ENCODE measurements at regions not wholly inside any gene's neighbourhood (a gene's known extent, or its start where the extent isn't known, plus 50 kb on each side); places are given as distances from the start of the nearest gene placed in this dataset.

DNA sequence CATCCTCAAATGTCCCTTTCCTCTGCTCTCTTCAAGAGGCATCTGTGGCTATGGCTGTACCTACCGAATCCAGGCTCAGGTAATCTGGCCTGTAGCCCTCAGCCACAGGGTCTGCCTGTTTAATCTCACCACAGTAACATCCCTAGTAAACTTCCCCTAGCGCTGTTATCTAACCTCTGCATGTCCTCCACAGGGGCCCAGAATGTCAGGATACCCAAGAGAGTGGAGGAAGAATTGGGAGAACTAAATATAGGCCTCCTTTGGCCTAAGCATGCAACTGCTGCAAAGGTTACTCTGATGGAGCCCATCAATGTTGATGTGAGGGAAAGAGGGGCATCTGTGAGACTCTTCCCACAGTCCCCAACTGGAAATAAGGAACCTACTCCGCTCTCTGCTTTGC lies 63.2 kb upstream of the IFNG-AS1 start:
- TF ChIP-seq, protein P1, sequence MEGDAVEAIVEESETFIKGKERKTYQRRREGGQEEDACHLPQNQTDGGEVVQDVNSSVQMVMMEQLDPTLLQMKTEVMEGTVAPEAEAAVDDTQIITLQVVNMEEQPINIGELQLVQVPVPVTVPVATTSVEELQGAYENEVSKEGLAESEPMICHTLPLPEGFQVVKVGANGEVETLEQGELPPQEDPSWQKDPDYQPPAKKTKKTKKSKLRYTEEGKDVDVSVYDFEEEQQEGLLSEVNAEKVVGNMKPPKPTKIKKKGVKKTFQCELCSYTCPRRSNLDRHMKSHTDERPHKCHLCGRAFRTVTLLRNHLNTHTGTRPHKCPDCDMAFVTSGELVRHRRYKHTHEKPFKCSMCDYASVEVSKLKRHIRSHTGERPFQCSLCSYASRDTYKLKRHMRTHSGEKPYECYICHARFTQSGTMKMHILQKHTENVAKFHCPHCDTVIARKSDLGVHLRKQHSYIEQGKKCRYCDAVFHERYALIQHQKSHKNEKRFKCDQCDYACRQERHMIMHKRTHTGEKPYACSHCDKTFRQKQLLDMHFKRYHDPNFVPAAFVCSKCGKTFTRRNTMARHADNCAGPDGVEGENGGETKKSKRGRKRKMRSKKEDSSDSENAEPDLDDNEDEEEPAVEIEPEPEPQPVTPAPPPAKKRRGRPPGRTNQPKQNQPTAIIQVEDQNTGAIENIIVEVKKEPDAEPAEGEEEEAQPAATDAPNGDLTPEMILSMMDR (IDR thresholded peaks at IDR 0.05; ENCODE audit: low read depth, low read length, poor library complexity, severe bottlenecking): no peak
- no peak for TF ChIP-seq EZH2phosphoT487 (IDR thresholded peaks at IDR 0.05; ENCODE audit: borderline replicate concordance, low read length)
